ENCODE measurements at regions not wholly inside any gene's neighbourhood (a gene's known extent, or its start where the extent isn't known, plus 50 kb on each side); places are given as distances from the start of the nearest gene placed in this dataset.
"Not testable (repeated sequence)": the region's sequence is repeated elsewhere in the genome, so short reads cannot be mapped to it uniquely, and the experiment has no call there.

GRCh38 chr3:96319166-96319565, 495.2 kb upstream of the EPHA6 start:
- intact Hi-C loops (cut with micrococcal nuclease), result no loop called here

- intact Hi-C loops (cut with micrococcal nuclease), result no loop called here
Measured at GRCh38 chr3:96324087-96324486, 490.3 kb upstream of the EPHA6 start.

- intact Hi-C loops (cut with micrococcal nuclease), result no loop called here
Measured at GRCh38 chr3:96330795-96331194, 483.6 kb upstream of the EPHA6 start.

GRCh38 chr3:96331341-96331740, 483.1 kb upstream of the EPHA6 start:
- intact Hi-C loops (cut with micrococcal nuclease), result no loop called here

GRCh38 chr3:96334779-96335178, 479.6 kb upstream of the EPHA6 start:
- intact Hi-C loops (cut with micrococcal nuclease), result no loop called here

- intact Hi-C loops (cut with micrococcal nuclease), result no loop called here
Measured at GRCh38 chr3:96347289-96347688, 467.1 kb upstream of the EPHA6 start.

GRCh38 chr3:96351598-96351997, 462.8 kb upstream of the EPHA6 start:
- intact Hi-C loops (cut with micrococcal nuclease), result not testable (repeated sequence)

GRCh38 chr3:96354106-96354505, 460.3 kb upstream of the EPHA6 start:
- intact Hi-C loops (cut with micrococcal nuclease), result no loop called here

- intact Hi-C loops (cut with micrococcal nuclease), result no loop called here
Measured at GRCh38 chr3:96354742-96355141, 459.7 kb upstream of the EPHA6 start.

GRCh38 chr3:96361241-96361640, 453.2 kb upstream of the EPHA6 start:
- intact Hi-C loops (cut with micrococcal nuclease), result no loop called here

GRCh38 chr3:96370637-96371036, 443.8 kb upstream of the EPHA6 start:
- intact Hi-C loops (cut with micrococcal nuclease), result no loop called here

GRCh38 chr3:96410006-96410730, 404.2 kb upstream of the EPHA6 start:
- intact Hi-C loops (cut with micrococcal nuclease), result no loop called here

GRCh38 chr3:96416549-96417255, 397.7 kb upstream of the EPHA6 start:
- intact Hi-C loops (cut with micrococcal nuclease), result no loop called here

GRCh38 chr3:96428097-96428496, 386.3 kb upstream of the EPHA6 start:
- intact Hi-C loops (cut with micrococcal nuclease), result no loop called here

GRCh38 chr3:96430079-96430478, 384.3 kb upstream of the EPHA6 start:
- intact Hi-C loops (cut with micrococcal nuclease), result no loop called here

- intact Hi-C loops (cut with micrococcal nuclease), result no loop called here
Measured at GRCh38 chr3:96434651-96435050, 379.7 kb upstream of the EPHA6 start.

- intact Hi-C loops (cut with micrococcal nuclease), result loop anchor here (5.0 kb wide), 1 partner anchor 1957 kb away; no protein-coding TSS in a partner anchor
Measured at GRCh38 chr3:96449346-96449745, 365.0 kb upstream of the EPHA6 start.

GRCh38 chr3:96449803-96450202, 364.6 kb upstream of the EPHA6 start:
- intact Hi-C loops (cut with micrococcal nuclease), result loop anchor here (5.0 kb wide), 1 partner anchor 1958 kb away; no protein-coding TSS in a partner anchor

- intact Hi-C loops (cut with micrococcal nuclease), result no loop called here
Measured at GRCh38 chr3:96450699-96451098, 363.7 kb upstream of the EPHA6 start.

- intact Hi-C loops (cut with micrococcal nuclease), result no loop called here
Measured at GRCh38 chr3:96465521-96465920, 348.9 kb upstream of the EPHA6 start.

- intact Hi-C loops (cut with micrococcal nuclease), result no loop called here
Measured at GRCh38 chr3:96466441-96466840, 348.0 kb upstream of the EPHA6 start.

- intact Hi-C loops (cut with micrococcal nuclease), result no loop called here
Measured at GRCh38 chr3:96467639-96468038, 346.8 kb upstream of the EPHA6 start.

- intact Hi-C loops (cut with micrococcal nuclease), result no loop called here
Measured at GRCh38 chr3:96478496-96478895, 335.9 kb upstream of the EPHA6 start.
